GM21423 (cell line): ENCODE measurements at regions not wholly inside any gene's neighbourhood (a gene's known extent, or its start where the extent isn't known, plus 50 kb on each side); places are given as distances from the start of the nearest gene placed in this dataset.

Experiments used
- ATAC-seq: cut with Tn5 transposase; IDR thresholded peaks from one replicate; pipeline ENCODE4 v1.9.1; 2021; ENCODE audit warnings: mild to moderate bottlenecking, moderate library complexity; ENCODE audit not compliant: unreplicated experiment

DNA sequence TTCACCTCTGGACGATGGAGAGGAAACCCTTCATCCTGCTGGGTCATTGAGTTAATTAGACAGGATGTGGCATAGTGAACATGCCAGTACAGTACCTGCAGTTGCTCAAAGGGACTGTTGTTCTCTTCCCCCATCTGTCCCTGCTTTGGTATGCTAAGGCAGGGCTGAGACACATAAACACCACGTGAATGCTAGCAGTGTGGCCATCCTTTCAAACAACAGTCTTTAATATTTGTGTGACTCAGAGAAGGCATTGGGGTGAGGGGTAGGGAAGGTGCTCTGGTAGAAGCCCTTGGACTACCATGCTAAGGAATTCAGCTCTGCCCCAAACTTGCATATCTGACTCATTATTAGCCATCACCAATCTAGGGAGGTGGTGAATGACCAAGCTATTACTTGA lies 180.2 kb upstream of the ZNF618 start:
- ATAC-seq = no peak

DNA sequence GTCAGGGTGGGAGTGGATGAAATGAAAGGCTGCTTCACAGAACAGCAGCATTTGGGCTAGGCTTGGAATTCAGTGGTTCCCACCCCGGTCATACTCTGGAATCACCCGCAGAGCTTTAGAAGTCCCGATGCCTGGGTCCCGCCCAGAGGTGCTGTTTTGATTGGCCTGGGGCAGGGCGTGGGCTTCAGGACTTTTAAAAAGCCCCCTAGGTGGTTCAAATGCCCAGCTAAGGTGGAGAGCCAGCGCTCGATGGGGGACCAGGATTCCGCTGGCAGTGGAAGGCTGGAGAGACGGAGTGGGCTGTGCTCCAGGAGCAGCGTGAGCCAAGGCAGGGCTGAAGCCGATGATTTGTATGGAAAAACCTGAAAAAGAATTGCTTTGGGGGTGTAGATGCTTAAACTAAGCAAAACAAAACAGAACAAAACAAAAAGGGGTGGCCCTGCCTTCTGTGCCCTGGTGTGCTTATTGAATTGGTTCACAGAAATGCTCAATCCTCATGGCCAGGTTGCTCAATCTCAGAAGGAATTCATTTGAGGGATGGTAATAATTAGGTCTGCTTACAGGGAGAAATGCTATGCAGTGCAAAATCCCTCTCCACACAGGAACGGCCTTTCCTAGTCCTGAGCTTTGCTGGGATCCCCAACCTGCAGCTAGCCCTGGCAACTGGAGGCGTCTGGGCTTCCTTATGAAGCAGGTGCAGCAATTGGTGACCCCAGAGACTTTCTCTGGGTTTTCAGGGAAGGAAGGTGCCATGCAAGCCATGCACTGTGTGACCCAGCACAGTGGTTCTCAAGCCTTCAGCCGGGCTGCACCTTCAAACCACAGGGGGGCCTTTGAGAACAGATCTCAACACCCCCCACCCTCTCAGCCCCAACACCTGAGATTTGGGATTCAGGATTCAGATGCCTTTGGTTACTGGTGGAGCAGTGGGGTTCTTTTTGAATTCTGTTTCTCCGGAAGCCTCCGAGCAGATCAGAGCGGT lies 174.0 kb upstream of the ZNF618 start:
- no peak for ATAC-seq

- no peak for ATAC-seq
These were observed 170.7 kb upstream of the ZNF618 start for GRCh38 chr9:113705306-113705927.

GRCh38 chr9:113705928-113706519 lies 170.1 kb upstream of the ZNF618 start:
- no peak for ATAC-seq

DNA sequence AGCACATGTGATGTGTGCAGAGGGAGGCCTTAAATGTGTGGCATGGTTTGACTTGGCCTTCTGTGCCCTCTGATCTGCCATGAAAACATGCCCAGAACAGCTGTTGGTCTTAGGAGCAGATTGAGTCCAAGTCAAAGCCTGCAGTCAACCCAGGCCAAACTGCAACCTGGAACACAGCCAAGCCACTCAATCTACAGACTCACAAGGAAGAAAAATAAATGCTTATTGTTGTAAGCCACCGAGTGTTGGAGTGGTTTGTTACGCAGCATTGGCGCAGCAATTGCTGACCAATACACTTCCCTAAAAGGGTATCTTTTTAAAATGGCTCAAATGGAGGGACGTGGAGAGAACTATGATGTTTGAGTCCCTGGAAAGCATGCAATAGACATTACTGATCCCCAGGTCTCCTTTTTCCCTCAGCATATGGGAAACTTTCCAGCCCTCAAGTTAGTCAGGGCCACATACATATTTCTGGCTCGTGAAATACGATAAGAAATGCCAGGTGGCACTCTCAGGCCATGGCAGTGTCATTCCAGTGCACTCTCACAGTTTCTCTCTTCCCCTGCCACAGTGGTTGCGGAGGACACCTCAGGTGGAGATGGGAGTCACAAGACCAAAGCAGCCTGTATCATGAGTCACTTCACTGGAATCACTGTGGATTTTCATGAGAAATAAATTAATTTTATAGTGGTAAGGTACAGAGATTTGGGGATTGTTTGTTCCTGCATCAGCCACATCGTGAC lies 168.0 kb upstream of the ZNF618 start:
- no peak for ATAC-seq

DNA sequence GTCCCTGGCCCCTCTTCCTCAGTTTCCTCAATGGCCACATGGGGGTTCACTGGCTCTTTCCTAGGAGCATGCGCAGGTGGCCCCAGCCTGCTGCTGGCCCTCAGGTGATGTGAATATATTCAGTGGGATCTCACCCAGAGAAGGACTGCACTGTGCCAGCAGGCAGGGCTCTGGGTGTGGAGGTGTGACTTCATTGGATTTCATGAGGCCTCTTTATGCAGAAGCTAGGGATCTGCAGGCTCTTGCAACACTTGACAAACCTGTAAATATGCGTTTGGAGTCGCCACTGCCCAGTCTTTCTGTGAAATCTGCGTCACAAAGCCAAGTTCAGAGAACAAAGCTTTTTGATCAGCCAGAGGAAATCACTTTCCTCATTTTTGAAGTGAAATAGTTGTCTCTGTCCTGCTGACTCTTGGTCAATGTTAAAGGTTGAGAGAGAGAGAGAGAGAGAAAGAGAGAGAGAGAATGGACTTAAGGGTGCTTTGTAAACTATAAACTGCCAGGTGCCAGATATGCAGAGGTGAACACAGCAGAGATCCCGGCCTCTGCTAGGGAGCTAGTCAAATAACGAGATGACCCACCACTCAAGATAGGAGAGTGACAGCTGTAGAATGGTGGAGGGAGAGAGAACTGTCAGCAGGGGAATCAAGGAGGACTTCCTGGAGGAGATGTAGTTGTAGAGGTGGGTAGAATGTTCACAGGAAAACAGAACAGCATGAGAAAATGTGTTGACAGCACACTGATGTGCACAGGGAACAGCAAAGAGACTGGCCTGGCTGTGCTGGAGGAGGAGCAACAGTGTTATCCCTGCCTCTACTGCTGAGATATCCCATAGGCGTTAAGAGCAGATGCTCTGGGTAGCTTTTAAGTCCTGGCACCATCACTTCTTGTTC lies 167.0 kb upstream of the ZNF618 start:
- no peak for ATAC-seq

DNA sequence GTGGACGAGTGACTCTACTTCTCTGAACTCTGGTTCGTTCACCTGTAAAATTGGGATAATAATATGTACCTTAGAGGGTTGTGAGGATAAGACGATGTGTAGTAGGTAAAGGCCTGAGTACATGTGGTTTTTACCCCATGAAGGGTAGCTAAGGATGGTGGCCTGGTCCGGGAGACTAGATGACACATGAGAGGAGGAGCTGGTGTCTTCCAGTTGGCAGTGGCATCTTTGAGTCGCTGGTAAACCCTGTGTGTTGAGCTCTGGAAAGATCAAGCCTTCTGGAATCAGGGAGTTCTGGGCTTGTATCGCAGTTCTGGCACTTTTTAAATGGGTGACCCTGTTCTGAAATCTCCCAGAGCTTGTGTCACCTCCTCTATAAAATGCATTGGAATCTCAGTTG lies 166.4 kb upstream of the ZNF618 start:
- ATAC-seq = no peak

DNA sequence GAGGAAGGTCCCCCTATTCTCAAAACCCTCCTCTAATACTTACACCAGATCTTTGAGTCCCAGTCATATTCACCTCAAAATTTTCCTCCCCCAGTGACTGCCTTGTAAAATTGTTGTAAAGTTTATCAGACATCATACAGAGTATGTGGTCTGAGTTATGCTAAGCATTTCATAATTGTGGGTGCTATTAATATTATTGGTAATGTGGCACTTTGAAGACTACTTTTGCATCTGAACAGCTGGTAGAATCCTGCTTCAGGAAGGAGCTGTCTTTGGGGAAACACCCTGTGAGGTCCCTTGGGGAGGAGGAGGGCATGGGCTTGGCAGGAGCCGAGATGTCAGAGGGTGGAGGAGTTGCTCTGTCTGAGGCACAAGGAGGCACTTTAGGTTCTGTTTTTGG lies 164.9 kb upstream of the ZNF618 start:
- ATAC-seq = no peak

DNA sequence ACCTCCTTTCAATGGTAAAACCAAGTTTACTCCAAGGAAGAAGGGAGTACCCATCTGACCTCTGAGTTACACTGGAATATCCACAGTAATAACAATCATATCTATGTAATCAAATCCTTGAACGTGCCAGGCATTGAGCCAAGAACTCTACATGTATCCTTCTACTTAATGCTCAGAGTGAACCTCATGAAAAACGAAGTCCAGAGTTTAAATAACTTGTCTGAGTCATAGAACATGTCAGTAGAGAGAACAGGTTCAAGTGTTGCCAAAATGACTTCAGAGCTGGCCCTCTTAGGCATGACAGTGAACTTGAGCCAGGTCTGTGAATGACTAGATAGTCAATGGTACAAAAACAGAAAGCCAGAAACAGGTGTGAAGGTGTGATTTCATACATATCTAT lies 164.1 kb upstream of the ZNF618 start:
- no peak for ATAC-seq

- no peak for ATAC-seq
These were observed 161.0 kb upstream of the ZNF618 start for GRCh38 chr9:113715086-113715485.

DNA sequence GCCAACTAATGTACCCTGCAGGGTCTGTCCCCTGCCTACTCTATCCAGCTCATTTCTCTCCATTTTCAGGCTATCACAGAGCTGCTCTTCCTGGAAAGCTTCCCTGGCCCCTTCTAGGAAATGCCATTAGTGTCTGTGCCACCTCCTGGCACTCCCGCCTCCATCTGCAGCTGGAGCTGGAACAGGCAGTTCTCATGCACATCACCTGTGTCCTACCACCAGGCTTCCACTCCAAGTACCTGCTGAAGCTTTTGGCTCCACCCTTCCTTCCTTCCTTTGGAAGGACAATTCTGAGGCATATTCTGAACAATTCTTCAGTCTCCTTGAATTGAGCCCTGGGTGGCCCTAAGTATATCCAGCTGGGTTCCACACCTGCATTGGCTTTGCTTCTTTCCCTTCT lies 156.2 kb upstream of the ZNF618 start:
- ATAC-seq = no peak

- no peak for ATAC-seq
These were observed 155.6 kb upstream of the ZNF618 start for GRCh38 chr9:113720495-113720894.

DNA sequence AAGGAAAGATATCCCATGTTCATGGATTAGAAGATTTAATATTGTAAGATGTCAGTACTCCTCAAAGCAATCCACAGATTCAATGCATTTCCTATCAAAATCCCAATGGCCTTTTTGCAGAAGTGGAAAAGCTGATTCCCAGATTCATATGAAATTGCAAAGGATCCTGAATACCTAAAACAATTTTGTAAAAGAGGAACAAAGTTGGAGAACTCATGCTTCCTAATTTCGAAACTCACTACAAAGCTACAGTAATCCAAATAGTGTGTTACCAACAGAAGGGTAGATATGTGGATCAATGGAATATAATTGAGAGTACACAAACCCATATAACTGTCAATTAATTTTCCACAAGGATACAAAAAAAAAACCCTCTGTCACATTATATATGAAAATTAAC lies 154.3 kb upstream of the ZNF618 start:
- no peak for ATAC-seq

GRCh38 chr9:113724202-113724601 lies 151.9 kb upstream of the ZNF618 start:
- no peak for ATAC-seq

DNA sequence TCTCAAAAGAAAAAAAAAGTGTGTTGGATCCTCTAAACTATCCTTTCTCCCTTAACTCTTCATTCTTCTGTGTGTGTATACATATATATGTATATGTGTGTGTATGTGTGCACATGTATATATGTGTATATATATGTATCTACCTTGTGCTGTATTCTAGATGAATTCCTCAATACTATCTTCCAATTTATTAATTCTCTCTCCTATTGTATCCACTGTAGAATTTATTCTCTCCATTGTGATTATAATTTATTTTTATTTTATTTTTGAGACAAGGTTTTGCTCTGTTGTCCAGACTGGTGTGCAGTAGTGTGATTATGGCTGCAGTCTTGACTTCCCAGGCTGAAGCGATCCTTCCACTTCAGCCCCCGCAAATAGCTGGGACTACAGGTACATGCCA lies 147.1 kb upstream of the ZNF618 start:
- ATAC-seq = no peak

DNA sequence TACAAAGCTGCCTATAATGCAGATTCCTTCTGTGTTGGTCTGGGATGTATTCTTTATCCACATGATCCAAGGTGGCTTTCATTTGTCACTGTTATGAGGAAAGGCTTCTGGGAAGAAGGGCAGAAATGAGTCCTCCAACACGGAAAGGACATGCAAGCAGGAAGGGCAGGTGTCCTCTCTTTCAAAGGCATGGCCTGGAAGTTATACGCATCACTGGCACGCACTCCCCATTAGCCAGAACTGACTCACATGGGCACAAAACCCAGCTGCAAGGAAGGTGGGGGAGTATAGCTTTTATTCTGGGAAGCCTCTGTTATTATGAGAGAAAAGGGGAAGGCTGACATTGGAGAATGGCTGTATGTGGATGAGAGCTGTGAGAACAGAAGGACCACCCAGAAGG lies 141.3 kb upstream of the ZNF618 start:
- no peak for ATAC-seq

- ATAC-seq = no peak
These were observed 138.4 kb upstream of the ZNF618 start for GRCh38 chr9:113737517-113738271.

DNA sequence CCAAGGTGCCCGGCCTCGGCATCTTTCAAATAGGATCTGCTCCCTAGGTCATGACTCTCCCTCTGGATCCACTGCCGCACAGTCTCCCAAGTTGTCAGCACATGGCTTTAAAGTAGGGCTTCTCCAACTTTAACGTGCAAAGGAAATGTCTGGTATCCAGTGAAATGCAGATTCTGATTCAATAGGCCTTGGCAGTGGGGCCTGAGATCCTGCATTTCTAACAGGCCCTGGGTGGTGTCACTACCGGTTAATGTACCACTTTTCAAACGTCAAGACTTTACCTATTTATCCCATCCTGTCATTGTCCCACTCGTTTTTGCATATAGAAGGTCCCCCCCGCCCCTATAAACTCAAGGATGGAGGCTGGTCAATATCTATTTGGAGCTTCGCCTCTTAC lies 137.6 kb upstream of the ZNF618 start:
- no peak for ATAC-seq

- ATAC-seq = no peak
These were observed 137.1 kb upstream of the ZNF618 start for GRCh38 chr9:113738893-113739604.
